GM19395 (cell line): ENCODE measurements at regions not wholly inside any gene's neighbourhood (a gene's known extent, or its start where the extent isn't known, plus 50 kb on each side); places are given as distances from the start of the nearest gene placed in this dataset.

Experiments
- ATAC-seq: cut with Tn5 transposase; IDR thresholded peaks from one replicate; pipeline ENCODE4 v1.9.1; 2021; ENCODE audit warnings: mild to moderate bottlenecking, moderate library complexity; ENCODE audit not compliant: unreplicated experiment

GRCh38 chr3:83890039-83890762 is 1068.6 kb upstream of the CADM2 start:
- no peak for ATAC-seq

DNA sequence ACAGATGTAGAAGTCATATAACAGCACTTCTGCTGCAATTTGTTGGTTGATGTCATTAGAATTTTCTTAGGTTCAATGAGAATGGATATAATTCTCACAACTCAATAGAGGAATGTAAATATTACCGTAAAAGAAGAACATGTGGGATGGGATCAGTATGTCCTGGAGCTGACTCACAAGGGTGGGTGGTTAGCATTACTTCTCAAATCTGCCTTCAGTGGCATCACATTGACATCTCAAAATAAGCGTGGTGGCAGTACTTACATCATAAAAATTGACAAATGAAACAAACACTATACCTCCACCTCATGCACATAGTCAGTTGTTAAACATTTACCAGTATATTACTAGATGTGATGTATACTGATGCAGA is 1068.0 kb upstream of the CADM2 start:
- ATAC-seq: no peak

DNA sequence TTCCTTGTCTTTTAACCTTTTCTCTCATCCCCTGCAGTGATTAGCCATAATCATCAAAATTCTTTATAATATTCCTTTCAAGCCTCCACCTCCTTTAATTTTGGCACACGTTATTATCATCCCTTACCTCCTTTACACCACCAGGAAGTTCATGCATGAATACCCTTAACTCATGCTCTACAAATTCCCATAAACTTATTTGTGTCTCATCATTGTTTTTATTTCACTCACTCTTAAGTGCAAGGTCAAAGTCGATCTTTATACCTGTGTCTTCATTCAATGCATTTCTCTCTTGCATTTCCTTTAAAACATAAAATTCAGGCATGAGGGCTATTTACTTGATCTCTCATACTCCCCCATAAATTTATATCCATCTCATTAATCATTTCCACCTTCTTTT is 1064.6 kb upstream of the CADM2 start:
- ATAC-seq: no peak

DNA sequence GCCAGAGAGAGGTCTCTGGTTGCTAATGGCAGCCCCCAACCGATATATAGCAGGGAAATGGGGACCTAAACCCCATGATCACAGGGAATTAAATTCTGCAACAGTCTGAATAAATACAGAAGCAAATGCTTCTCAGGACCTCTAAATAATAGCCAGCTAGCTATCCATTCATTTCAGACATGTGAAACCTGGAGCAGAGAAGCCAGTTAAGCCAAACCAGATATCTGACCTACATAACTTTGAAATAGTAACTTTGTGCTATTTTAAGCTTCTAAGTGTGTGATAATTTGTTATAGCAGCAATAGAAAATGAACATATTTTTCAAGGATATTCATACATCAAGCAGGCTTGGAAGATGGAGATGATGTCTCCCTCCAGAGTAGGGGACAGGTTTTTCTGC is 1062.9 kb upstream of the CADM2 start:
- ATAC-seq: no peak

DNA sequence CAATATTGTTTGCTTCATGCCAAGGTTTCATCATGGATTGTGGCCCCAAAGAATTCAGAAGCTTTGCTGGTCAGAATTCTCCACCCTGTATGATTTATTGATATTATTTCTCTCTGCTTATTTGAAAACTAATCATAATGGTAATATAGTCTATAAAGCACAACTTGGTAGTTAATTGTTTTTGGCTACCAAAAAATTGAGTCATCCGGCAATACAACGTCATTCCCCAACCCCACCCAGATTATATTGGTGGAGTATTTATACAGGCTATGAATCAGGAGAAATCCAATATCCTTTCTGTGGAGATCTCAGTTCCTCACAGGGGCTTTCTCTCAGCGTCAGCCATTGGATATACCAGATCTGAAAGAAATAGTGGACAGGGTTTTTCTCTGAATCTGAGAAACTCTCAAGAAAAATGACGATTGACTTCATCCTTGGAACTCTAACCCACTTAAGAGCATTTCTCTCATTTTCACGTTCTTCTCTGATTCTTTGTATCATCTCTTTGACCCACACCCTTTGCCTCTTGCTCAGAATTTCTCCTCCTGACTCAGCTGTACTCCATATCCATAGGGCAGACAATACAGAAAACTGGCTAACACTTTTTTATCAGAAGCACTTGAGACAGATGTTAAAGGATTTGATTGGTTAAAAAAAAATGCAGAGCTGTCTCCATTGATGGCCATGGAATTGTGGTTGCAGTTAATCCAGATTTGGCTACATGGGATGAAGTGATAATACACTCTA is 1055.8 kb upstream of the CADM2 start:
- no peak for ATAC-seq

GRCh38 chr3:83913381-83913780 is 1045.4 kb upstream of the CADM2 start:
- ATAC-seq: no peak

DNA sequence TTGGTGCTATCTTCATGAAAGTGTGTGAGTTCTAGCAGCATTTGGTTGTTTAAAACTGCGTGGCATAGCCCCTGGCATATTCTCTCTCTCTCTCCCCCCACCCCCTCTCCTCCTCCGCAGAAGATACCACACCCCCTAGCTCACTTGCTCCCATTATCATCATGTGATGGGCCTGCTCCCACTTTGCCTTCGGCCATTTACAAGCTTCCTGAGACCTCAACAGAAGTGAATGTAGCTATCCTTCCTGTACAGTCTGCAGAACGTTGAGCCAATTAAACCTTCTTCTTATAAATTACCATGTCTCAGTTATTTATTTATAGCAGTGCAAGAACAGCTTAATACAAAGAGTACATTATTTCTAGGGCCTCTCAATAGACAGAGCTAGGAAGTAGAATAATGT is 1032.5 kb upstream of the CADM2 start:
- ATAC-seq: no peak

DNA sequence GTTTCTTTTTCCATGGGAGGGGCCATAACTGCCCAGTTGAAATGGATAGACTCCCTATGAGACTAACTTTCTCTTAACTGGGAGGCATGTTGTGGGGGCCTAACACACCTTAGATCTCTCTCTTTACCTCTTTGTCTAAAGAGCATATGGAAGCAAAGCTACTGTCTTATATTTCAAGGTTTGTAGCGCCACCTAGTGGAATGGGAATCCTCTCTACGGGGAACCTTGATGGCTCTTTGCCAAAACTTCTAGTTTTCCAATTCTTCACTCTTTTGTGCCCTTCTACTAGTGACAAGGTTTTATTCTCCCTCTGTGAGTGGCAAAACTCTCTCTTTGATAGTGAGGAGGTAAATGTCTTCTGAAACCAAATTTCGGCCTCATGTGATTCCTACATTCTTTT is 1030.4 kb upstream of the CADM2 start:
- no peak for ATAC-seq

DNA sequence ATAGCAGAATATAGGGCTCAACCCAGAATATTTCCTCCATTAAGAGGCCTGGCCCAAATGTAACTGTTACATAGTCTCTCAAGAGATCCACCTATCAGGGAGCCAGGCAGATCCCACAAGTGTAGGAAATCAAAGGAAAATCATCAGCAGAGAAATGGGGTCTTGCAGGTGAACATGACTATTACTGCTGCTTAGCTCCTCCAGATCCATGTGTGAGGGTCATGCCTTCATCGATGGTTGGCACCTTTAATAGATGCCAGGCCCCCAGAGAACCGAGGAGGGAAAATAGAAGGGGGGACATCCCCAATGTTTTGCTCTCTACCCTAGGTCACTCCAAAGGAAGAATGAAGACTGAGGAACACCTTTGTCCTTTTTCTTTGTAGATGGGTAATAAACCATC is 1029.9 kb upstream of the CADM2 start:
- ATAC-seq: no peak

DNA sequence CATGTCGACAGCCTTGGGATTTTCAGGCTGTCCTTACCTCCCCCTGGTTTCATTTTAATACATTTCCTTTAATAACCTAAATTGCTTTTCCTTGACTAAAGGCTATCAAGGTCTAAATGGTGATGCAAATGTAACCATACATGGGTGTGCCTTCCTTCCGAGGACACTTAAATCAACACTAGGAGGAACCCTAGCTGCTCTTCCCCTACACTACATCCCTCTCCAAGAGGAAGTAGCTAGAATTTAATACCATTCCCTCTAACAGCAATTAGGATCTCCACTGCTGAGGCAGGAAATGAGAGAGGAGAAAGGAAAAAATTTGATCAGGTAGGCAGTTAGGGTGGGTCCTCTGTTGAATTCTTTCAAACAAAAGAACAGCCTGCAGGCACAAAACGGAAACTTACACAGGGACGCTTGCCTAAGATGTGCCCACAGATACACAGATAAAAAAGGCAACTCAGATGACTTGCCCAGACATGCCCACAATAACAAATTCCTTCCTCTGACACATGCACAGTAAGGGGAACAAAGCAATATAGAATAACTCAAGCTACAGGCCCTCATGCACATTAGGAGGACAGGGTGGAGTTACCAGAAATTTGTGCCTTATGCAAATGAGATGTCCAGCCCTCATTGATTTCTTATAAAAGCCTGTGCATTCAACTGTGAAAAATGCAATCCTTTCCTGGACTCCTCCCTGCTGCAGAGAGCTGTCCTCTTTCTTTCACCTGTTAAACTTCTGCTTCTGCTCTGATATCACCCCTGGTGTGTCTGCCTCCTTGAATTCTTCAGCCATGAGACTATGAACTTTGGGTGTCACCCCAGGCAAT is 1024.4 kb upstream of the CADM2 start:
- ATAC-seq: no peak

DNA sequence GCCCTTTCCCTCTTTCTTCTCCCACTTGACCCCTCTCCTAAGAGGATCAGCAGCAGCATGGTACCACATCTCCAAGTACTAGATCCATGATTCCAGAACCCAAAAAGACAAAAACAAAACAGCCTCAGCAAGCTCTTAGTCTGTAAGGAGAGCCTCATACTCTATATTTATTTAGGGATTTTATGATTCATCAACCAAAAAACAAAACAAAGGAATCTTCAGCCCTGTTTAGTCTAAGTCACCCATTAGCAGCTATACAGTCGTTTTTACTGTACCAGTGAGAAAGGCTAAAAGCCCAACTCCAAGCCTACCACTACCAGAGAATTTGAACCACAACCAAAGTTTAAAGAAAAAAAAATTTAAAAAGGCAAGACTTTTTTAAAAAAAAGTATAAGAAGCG is 1020.3 kb upstream of the CADM2 start:
- no peak for ATAC-seq

DNA sequence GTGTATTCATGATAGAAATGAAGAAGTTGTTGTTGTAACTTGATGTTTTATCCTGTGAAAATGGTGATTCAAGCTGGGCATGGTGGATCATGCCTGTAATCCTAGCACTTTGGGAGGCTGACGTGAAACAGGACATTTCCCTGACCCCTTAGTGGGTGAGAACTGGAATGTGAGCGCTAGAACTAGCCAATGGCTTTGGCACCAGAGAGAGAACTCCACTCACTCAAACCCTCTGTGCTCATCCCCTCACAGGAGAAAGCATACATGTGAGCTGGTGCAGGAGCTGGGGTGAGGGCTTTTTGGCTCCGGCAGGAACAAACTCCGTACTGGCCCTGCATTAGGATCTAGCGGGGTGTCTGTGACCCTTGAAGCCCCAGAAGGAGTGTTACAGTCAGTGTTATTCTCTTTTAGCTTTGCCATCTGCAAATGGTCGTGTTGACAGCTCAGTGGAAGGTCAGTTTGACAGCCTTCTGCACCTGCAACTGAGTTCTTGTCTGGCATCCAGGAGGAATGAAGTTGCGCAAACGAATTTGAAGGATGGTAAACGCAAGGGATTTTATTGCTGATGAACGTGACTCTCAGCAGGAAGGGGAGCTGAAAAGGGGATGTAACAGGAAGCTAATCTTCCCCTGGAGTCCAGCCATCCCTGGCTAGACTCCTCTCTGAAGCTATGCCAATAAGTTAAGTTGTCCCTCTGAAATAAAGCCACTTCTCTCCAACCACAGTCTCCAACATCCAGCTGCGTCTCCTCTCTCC is 1016.6 kb upstream of the CADM2 start:
- no peak for ATAC-seq

DNA sequence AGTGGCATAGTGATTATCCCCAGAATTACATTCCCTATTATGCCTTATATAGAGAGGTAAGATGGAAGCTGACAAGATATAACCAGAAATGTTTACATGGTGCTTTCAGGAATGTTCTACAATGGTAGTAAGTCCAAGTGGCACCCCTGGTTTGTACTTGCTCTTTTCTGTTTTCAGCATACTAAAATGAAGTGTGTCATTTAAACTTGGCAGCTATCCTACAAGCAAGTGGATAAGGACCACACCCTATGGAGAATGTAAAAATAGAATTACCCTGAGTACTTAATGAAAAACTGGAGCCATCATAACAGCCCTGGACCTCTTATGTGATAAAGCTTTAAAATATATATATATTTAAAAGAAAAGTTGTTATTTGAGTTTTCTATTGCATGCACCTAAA is 1012.7 kb upstream of the CADM2 start:
- ATAC-seq: no peak

DNA sequence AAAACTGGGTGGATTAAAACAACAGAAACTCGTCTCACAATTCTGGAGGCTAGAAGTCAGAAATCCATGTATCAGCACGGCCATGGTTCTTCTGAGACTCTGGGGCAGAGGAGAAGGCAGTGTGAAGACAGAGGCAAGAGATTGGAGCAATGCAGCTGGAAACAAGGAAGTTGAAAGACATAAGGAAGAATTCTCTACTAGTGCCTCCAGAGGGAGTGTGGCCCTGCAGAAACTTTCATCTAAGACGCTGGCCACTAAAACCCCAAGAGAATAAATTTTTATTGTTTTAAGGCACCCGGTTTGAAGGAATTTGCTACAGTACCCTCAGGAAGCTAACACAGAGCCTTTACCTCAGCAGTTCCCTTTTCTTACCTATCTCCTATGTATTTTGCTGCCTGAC is 1012.2 kb upstream of the CADM2 start:
- no peak for ATAC-seq

DNA sequence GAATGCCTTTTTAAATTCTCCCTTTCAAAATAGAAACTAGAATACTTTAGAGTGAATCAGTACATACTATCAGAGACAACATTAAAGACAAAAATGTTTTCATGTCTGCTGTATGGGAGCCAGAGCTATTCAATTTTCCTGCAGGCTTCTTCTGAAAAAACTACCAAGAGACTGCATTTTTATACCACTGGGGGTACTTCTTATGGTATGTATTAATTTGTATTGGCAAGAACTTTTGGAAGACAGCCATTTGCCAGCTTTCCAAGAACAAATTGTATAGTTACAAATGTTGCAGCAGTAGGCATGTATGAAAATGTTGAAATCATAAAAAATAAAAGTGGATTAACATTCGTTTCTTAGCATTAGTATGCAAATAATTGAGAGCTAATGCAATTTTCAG is 1010.0 kb upstream of the CADM2 start:
- no peak for ATAC-seq

- no peak for ATAC-seq
Measured at GRCh38 chr3:83953417-83954089, 1005.2 kb upstream of the CADM2 start.

- ATAC-seq: no peak
Measured at GRCh38 chr3:83956431-83956830, 1002.4 kb upstream of the CADM2 start.

DNA sequence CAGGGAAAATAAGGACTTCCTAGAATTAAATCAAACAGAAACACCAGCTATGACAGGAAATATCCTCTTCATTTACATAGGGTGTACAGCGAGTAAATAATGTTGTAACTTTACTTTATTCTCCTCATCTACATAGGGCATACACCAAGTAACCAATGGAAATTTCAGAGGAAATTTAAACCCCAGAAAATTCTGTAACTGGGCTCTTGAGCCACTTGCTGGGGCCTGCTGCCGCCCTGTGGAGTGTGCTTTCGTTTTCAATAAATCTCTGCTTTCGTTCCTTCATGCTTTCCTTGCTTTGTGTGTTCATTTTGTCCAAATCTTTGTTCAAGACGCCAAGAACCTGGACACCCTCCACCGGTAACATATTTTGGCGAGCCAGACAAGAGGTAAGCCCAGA is 990.4 kb upstream of the CADM2 start:
- ATAC-seq: no peak

DNA sequence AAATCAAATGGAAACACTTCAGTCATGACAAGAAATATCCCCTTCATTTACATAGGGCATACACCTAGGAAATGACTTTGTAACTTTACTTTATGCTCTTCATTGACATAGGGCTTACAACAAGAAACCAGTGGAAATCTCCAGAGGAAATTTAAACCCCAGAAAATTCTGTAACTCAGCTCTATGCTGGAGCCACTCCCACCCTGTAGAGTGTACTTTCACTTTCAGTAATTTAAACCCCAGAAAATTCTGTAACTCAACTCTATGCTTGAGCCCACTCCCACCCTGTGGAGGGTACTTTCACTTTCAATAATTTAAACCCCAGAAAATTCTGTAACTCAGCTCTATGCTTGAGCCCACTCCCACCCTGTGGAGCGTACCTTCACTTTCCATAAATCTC is 987.1 kb upstream of the CADM2 start:
- ATAC-seq: no peak

- no peak for ATAC-seq
Measured at GRCh38 chr3:84008623-84009022, 950.2 kb upstream of the CADM2 start.

DNA sequence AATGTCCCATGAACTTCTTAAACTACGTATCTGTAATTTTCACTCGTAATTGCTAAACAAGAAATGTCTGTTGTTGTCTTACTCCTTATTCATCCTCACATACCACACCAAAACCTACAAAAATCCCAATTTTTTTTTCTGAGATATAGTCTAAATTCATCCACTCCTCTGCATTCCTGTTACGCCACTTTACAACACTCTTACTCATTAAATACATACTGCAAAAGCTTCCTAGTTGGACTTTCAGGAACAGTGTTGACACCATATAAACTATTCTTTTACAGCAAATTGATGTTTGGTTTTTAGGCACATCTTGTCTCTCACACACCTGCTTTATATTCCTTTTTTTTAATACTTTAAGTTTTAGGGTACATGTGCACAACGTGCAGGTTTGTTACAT is 934.9 kb upstream of the CADM2 start:
- no peak for ATAC-seq
